AG04450 (cell line): ENCODE measurements at regions not wholly inside any gene's neighbourhood (a gene's known extent, or its start where the extent isn't known, plus 50 kb on each side); places are given as distances from the start of the nearest gene placed in this dataset.
"Not testable (repeated sequence)": the region's sequence is repeated elsewhere in the genome, so short reads cannot be mapped to it uniquely, and the experiment has no call there.

Source experiments
- CTCF ChIA-PET: fragments of 300-600, 350-600 bp; formaldehyde crosslinking; extraction: SDS; loops from one replicate; lab custom pipeline; 2022; ENCODE audit warnings: antibody characterized with exemption, inconsistent platforms; lab: Charles Lee
- POLR2A ChIA-PET: fragments of 350-600 bp; formaldehyde crosslinking; extraction: SDS; loops from one replicate; lab custom pipeline; 2021; ENCODE audit warnings: antibody characterized with exemption, inconsistent platforms; lab: Yijun Ruan, JAX
- DNase-seq: peaks from one replicate; pipeline ENCODE4 v3.0.0-alpha.2; 2011; ENCODE audit warnings: low read depth, low spot score
- H3K27ac ChIP-seq: one replicate; pipeline ENCODE4 v1.5.1; 2012; ENCODE audit warnings: low read depth, low read length, control low read depth
- H3K27me3 ChIP-seq: one replicate; pipeline ENCODE4 v1.6.0; 2012; ENCODE audit warnings: low read length; ENCODE audit not compliant: control insufficient read depth, insufficient read depth
- H3K4me3 ChIP-seq: 2 replicates; pipeline ENCODE4 v1.5.1; 2011; ENCODE audit warnings: mild to moderate bottlenecking, low read depth, low read length, control low read depth
- H3K9me3 ChIP-seq: 2 replicates; pipeline ENCODE4 v1.5.1; 2012; ENCODE audit warnings: low read length; ENCODE audit not compliant: control insufficient read depth, insufficient read depth
- CTCF ChIP-seq: IDR thresholded peaks from 2 replicates; pipeline ENCODE4 v1.5.1; 2011; ENCODE audit warnings: low read depth, low read length, control low read depth, inconsistent platforms

- CTCF ChIA-PET = no interaction called here
- DNase-seq = no peak
Measured at GRCh38 chr3:34106879-34107278, 308.4 kb downstream of the PDCD6IP start.

GRCh38 chr3:34107669-34108068, 309.2 kb downstream of the PDCD6IP start:
- Histone ChIP-seq H3K9me3 (no peaks in the 10 kb centered on the region), H3K4me3 (no peak overlapping the region), H3K27ac (no peak overlapping the region), H3K27me3 (no peaks in the 10 kb centered on the region)
- POLR2A ChIA-PET = no interaction called here
- TF ChIP-seq CTCF = no peak
- DNase-seq = no peak
- CTCF ChIA-PET = no interaction called here

More at GRCh38 chr3:34106879-34107278, 308.4 kb downstream of the PDCD6IP start:
- no peaks in the 10 kb centered on the region for H3K27me3 ChIP-seq
- TF ChIP-seq CTCF = peak; percentile 34
- POLR2A ChIA-PET = no interaction called here
- H3K9me3 ChIP-seq = no peaks in the 10 kb centered on the region
- H3K4me3 ChIP-seq = no peak overlapping the region
- no peak overlapping the region for H3K27ac ChIP-seq

- no peak for TF ChIP-seq CTCF
- Histone ChIP-seq H3K9me3 (no peaks in the 10 kb centered on the region), H3K27ac (no peak overlapping the region), H3K27me3 (no peaks in the 10 kb centered on the region), H3K4me3 (no peak overlapping the region)
- CTCF ChIA-PET = no interaction called here
- DNase-seq = no peak
- POLR2A ChIA-PET = no interaction called here
Measured at GRCh38 chr3:34109021-34109420, 310.6 kb downstream of the PDCD6IP start.

- H3K27ac ChIP-seq = no peak overlapping the region
- H3K27me3 ChIP-seq = no peaks in the 10 kb centered on the region
- H3K9me3 ChIP-seq = no peaks in the 10 kb centered on the region
- ChIA-PET POLR2A (no interaction called here), CTCF (no interaction called here)
- no peak for TF ChIP-seq CTCF
- H3K4me3 ChIP-seq = no peak overlapping the region
- DNase-seq = no peak
Measured at GRCh38 chr3:34109846-34110245, 311.4 kb downstream of the PDCD6IP start.

GRCh38 chr3:34111361-34111760, 312.9 kb downstream of the PDCD6IP start:
- Histone ChIP-seq H3K4me3 (no peak overlapping the region), H3K27me3 (no peaks in the 10 kb centered on the region), H3K27ac (no peak overlapping the region), H3K9me3 (no peaks in the 10 kb centered on the region)
- no peak for DNase-seq
- CTCF ChIA-PET = no interaction called here
- POLR2A ChIA-PET = no interaction called here
- TF ChIP-seq CTCF = no peak

- H3K4me3 ChIP-seq, H3K27ac ChIP-seq, H3K9me3 ChIP-seq, POLR2A ChIA-PET, DNase-seq, H3K27me3 ChIP-seq: not testable (repeated sequence)
- CTCF ChIA-PET = interaction anchor here (0.7 kb wide), 1 partner anchor 826 kb away, joined by 4 read pairs; no protein-coding TSS in a partner anchor
Measured at GRCh38 chr3:34112261-34112660, 313.8 kb downstream of the PDCD6IP start.
